ENCODE measurements at regions not wholly inside any gene's neighbourhood (a gene's known extent, or its start where the extent isn't known, plus 50 kb on each side); places are given as distances from the start of the nearest gene placed in this dataset.

- ChIA-PET POLR2A (no interaction called here), CTCF (no interaction called here)
- H3K4me3 Mint-ChIP-seq: no peak overlapping the region
- intact Hi-C loops (cut with micrococcal nuclease): no loop called here
- peaks cover 6% of the 10 kb centered on the region for H3K9me3 Mint-ChIP-seq
- no peak overlapping the region for H3K27ac Mint-ChIP-seq
- no peaks in the 10 kb centered on the region for H3K27me3 Mint-ChIP-seq
- H3K4me1 Mint-ChIP-seq: no peaks in the 10 kb centered on the region
- no peak for TF ChIP-seq CTCF (IDR thresholded peaks at IDR 0.05)
- H3K36me3 Mint-ChIP-seq (ENCODE audit: low read depth): no peaks in the 10 kb centered on the region
- DNase-seq (no peak), ATAC-seq (ENCODE audit: low read depth) (no peak)
Observed at GRCh38 chr16:64144617-64145016, 977.2 kb downstream of the CDH11 start.

GRCh38 chr16:64138621-64139020, 983.2 kb downstream of the CDH11 start:
- ATAC-seq (ENCODE audit: low read depth): no peak
- no peak for DNase-seq
- intact Hi-C loops (cut with micrococcal nuclease): no loop called here
- Mint-ChIP-seq H3K36me3 (ENCODE audit: low read depth) (no peaks in the 10 kb centered on the region), H3K4me3 (no peak overlapping the region), H3K9me3 (peaks cover 5% of the 10 kb centered on the region), H3K27me3 (no peaks in the 10 kb centered on the region), H3K4me1 (no peaks in the 10 kb centered on the region), H3K27ac (no peak overlapping the region)
- ChIA-PET CTCF (no interaction called here), POLR2A (no interaction called here)
- no peak for TF ChIP-seq CTCF (IDR thresholded peaks at IDR 0.05)

GRCh38 chr16:64138006-64138405, 983.9 kb downstream of the CDH11 start:
- Mint-ChIP-seq H3K4me1 (no peaks in the 10 kb centered on the region), H3K27me3 (no peaks in the 10 kb centered on the region), H3K4me3 (no peak overlapping the region), H3K27ac (no peak overlapping the region), H3K36me3 (ENCODE audit: low read depth) (no peaks in the 10 kb centered on the region), H3K9me3 (peaks cover 7% of the 10 kb centered on the region)
- intact Hi-C loops (cut with micrococcal nuclease): no loop called here
- ATAC-seq (ENCODE audit: low read depth): no peak
- CTCF ChIA-PET: no interaction called here
- POLR2A ChIA-PET: no interaction called here
- no peak for DNase-seq
- no peak for TF ChIP-seq CTCF (IDR thresholded peaks at IDR 0.05)

GRCh38 chr16:64136743-64137142, 985.1 kb downstream of the CDH11 start:
- intact Hi-C loops (cut with micrococcal nuclease): no loop called here
- Mint-ChIP-seq H3K4me1 (no peaks in the 10 kb centered on the region), H3K36me3 (ENCODE audit: low read depth) (no peaks in the 10 kb centered on the region), H3K9me3 (peaks cover 8% of the 10 kb centered on the region), H3K27me3 (no peaks in the 10 kb centered on the region), H3K4me3 (no peak overlapping the region), H3K27ac (no peak overlapping the region)
- ChIA-PET POLR2A (no interaction called here), CTCF (no interaction called here)
- DNase-seq: no peak
- no peak for ATAC-seq (ENCODE audit: low read depth)
- TF ChIP-seq CTCF (IDR thresholded peaks at IDR 0.05): no peak

GRCh38 chr16:64136314-64136713, 985.5 kb downstream of the CDH11 start:
- peaks cover 8% of the 10 kb centered on the region for H3K9me3 Mint-ChIP-seq
- H3K27ac Mint-ChIP-seq: no peak overlapping the region
- H3K27me3 Mint-ChIP-seq: no peaks in the 10 kb centered on the region
- DNase-seq (no peak), ATAC-seq (ENCODE audit: low read depth) (no peak)
- no peaks in the 10 kb centered on the region for H3K4me1 Mint-ChIP-seq
- H3K4me3 Mint-ChIP-seq: no peak overlapping the region
- TF ChIP-seq CTCF (IDR thresholded peaks at IDR 0.05): no peak
- CTCF ChIA-PET: no interaction called here
- intact Hi-C loops (cut with micrococcal nuclease): no loop called here
- POLR2A ChIA-PET: no interaction called here
- no peaks in the 10 kb centered on the region for H3K36me3 Mint-ChIP-seq (ENCODE audit: low read depth)

Data from activated B cell treated with CpG ODN at 0.5 μM for 24 hours (primary cell).